Activated CD4-positive, alpha-beta T cell treated with anti-CD3 and anti-CD28 coated beads, Interleukin-2, amount 50 U/mL, for 16 hours (primary cell): ENCODE measurements at regions not wholly inside any gene's neighbourhood (a gene's known extent, or its start where the extent isn't known, plus 50 kb on each side); places are given as distances from the start of the nearest gene placed in this dataset.
"Not testable (repeated sequence)": the region's sequence is repeated elsewhere in the genome, so short reads cannot be mapped to it uniquely, and the experiment has no call there.

Experiments
- DNase-seq: peaks from one replicate; pipeline ENCODE4 v3.0.0-alpha.2; 2020

GRCh38 chr9:66837242-66837937, 63.1 kb upstream of the ZNF658 start:
- DNase-seq: not testable (repeated sequence)
